ENCODE measurements at regions not wholly inside any gene's neighbourhood (a gene's known extent, or its start where the extent isn't known, plus 50 kb on each side); places are given as distances from the start of the nearest gene placed in this dataset.
A peak's percentile ranks its signal among the peaks of the same experiment; 100 is the strongest.

DNA sequence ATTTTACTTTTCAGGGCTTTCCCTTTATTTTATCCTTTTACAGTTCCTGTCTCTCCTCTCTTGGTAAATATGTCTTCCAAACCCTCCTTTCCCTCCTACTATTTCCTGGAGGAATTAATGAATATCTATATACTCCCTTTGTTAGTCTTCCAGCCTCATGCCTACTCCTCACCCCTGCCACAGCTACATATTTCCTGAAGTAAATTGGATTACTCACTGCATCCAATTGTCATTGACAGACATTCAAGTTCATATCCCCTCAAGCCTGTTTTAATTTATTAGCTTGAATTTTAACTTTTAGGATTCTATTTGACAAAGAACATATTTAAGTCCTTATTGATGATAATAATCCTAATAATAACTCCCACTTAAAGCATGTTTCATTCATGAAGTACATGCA is 314.5 kb downstream of the TMEM161B start:
- DNase-seq (ENCODE audit: low read depth in 2 of 2): no peak

GRCh38 chr5:87951661-87952060 is 317.0 kb downstream of the TMEM161B start:
- DNase-seq (ENCODE audit: low read depth in 2 of 2): no peak

DNA sequence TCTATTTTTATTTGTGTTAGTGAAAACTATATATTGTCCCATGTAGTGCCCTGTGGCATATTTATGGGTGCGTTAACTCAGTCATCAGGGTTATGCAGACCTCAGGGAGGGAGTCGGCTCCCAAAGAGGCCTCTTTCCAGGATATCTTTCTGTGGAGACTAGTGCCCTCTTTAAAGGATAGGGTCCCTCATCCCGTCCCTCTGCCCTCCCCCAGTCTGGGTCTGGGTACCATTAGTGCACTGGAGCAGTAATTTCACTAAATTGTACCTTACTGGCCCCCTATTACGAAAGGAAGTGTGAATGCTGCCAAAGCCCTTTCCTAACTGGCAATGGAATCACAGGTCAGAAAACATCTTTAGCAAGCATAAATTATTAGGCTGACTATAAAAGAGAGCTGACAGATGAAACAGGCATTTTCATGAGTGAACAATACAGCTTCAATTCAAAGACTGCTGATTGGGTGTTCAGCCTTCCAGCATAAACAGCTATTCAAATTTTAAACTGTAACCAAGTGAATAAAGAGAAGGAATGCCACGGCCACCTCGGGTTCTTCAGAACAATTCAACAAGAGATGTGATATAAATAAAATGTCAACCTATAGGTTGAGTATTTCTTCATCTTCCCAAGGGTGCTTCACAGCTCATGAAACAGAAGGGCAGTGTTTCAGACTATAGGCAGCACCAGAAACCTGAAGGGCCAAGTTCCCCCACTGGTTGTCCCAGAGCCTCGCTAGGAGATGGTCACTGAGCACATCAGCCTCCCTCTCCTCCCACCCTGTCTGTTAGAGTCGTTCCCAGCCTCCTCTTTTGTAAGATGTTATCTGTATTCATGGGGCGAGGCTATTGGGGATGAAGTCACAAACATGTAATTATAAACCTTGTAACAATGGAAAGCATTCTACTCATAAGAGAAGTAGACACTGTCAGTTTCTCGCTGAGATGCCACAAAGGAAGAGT is 318.7 kb downstream of the TMEM161B start:
- no peak for DNase-seq (ENCODE audit: low read depth in 2 of 2)

DNA sequence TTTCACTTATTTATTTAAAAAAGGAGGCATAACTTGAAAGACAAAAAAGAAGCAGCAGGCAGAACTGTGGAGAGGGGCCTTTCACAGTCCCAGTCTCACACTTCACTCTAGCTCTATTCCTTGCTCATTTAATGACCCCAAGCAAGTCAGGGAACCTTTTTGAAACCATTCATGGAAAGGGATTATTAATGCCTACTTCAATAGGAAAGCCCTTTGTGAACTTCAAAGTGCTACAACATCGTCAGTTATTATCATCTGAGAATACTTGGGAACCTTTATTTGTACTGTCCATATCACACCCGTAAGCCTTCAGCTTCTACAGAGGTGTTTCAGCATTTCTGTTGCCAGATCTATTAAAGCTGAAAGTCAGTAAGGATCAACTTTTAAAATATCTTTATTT is 320.2 kb downstream of the TMEM161B start:
- DNase-seq (ENCODE audit: low read depth in 2 of 2): no peak

DNA sequence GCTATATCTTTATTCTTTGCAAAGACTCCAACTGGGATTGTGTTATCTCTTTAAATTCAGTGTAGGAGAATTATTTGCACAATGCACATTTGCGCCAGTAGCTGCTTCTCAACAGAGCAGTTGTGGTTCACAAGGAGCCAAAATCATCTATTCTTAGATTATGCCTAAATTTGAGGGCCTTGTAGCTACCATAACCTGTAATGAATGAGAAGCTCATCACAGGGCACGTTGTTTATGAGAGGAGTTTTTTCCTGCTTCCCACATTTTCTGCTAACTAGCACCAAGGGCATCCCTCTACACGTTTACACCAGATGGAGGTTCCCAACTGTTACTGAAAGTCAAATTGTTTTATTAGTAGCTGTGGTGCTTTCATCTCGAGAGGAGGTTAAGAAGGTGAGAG is 322.4 kb downstream of the TMEM161B start:
- DNase-seq (ENCODE audit: low read depth in 2 of 2): no peak

GRCh38 chr5:87945286-87945650 is 323.4 kb downstream of the TMEM161B start:
- DNase-seq (ENCODE audit: low read depth in 2 of 2): no peak

- peak; percentile 33 to 39 for DNase-seq (ENCODE audit: low read depth in 2 of 2)
These were observed 323.9 kb downstream of the TMEM161B start for GRCh38 chr5:87944553-87945285.

DNA sequence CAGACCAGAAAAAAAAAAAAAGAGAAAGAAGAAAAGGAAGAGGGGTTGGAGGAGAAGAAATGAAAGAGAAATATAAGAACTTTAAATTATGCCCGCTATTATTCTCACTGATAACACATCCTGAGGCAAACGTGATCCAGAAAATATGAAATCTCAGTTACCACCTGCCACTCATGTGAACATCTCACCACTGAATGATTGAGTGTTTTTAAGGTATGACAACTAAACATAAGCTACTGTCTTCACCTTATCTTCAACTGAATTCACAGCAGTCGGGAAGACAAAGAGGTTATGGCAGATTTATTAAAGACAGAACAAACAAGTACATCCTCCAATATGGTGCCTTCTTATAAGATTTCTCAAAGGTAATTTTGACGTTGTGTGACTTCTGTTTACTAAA is 327.9 kb downstream of the TMEM161B start:
- no peak for DNase-seq (ENCODE audit: low read depth in 2 of 2)

DNA sequence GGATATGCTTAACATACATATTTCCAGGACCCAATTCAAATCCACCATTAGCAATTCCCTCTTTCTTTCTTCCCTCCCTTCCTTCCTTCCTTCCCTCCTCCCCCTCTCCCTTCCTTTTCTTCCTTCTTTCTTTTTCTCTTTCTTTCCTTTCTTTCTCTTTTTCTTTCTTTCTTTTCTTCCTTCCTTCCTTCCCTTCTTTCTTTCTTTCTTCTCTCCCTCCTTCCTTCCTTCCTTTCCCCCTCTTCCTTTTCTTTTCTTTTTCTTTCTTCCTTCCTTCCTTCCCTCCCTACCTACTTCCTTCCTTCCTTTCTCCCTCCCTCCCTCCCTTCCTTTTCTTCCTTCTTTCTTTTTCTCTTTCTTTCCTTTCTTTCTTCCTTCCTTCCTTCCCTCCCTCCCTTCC is 332.0 kb downstream of the TMEM161B start:
- no peak for DNase-seq (ENCODE audit: low read depth in 2 of 2)

DNA sequence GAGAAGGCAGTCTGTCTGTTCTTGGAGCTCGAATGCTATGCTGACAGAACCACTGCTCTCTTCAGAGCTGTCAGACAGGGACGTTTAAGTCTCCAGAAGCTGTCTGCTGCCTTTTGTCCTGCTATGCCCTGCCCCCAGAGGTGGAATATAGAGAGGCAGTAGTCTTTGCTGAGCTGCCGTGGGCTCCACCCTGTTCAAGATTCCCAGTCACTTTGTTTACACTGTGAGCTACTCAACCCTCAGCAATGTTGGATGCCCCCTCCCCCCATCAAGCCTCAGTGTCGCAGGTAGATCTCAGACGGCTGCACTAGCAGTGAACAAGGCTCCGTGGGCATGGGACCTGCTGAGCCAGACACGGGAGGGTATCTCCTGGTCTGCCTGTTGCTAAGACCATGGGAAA is 344.2 kb downstream of the TMEM161B start:
- DNase-seq (ENCODE audit: low read depth in 2 of 2): no peak

DNA sequence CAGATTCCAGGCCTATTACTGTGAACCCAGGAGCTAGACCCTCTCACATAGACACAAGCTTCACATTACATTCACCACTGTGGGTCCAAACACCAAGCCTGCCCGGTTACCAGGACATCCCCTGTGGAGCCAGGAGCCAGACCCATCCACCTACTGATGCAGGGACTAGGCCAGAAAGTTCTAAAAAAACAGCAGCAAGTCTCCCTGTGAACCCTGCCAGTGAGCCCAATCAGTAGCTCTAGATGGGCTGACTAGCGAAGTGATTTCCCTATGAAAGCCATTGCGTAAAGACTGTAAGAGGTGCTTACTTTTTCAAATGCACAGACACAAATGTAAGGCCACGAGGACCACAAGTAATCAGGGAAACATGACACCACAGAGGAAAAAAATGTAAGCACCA is 352.3 kb downstream of the TMEM161B start:
- no peak for DNase-seq (ENCODE audit: low read depth in 2 of 2)

- DNase-seq (ENCODE audit: low read depth in 2 of 2): no peak
These were observed 356.2 kb downstream of the TMEM161B start for GRCh38 chr5:87912419-87912818.

- no peak for DNase-seq (ENCODE audit: low read depth in 2 of 2)
These were observed 359.3 kb downstream of the TMEM161B start for GRCh38 chr5:87909382-87909781.

- no peak for DNase-seq (ENCODE audit: low read depth in 2 of 2)
These were observed 361.7 kb downstream of the TMEM161B start for GRCh38 chr5:87906962-87907361.

DNA sequence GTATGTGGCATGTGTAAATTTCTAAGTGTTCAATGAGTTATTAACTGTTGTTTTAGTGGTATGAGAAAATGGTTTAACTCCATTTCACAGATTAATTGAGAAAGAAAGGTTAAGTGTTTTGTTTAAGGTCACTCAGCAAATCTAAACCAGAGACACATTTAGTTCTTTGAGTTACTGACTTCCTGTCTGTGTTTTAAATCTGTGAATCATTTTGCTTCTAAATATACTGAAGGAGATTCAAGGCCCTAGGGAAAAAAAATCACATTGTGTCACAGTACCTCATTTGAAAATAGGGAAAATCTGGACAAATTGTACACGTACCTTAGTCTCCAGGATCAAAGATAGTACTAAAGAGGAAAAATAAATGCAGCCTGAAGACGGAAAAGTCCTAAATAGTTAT is 368.2 kb downstream of the TMEM161B start:
- DNase-seq (ENCODE audit: low read depth in 2 of 2): no peak

DNA sequence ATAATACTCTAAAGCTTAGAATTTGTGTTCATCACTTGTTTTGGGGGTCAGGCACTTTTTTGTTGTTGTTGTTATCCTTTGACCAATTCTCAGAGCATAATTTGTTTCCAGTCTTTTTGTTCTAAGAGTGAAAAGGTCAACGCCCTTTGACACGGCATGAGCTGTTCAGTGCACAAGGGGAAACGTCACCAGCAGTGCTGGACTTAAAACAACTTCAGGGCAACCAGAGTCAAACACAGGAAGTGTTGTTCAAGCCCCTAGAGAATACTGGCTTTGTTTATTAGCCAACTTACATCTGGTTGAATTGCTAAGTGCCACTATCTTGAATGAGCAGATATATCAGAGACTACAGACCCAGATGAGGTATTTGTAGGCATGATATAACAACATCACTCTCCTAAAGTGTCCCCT is 368.9 kb downstream of the TMEM161B start:
- peak in 1 of 2 donors; percentile 39 for DNase-seq (ENCODE audit: low read depth in 2 of 2)

GRCh38 chr5:87899208-87899661 is 369.4 kb downstream of the TMEM161B start:
- peak in 1 of 2 donors; percentile 21 for DNase-seq (ENCODE audit: low read depth in 2 of 2)

DNA sequence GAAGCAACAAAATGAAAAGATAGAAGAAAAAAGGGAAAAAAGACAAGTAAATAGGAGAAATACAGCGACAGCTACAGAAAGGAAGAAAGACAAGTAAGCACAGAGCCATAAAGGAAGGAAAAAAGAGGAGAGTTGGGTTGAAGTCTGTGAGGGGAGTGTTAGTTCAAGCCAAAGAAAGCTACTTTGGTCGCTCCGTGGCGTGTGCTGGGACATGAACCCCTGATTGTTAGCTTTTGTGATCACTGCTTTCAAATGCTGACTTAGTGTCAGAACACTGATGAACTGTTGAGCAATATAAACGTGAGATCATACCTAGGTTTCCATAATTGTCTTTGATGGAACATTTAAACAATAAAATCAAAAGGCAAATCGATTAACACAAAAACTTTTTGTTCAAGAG is 370.1 kb downstream of the TMEM161B start:
- no peak for DNase-seq (ENCODE audit: low read depth in 2 of 2)

GRCh38 chr5:87888139-87888538 is 380.5 kb downstream of the TMEM161B start:
- no peak for DNase-seq (ENCODE audit: low read depth in 2 of 2)

DNA sequence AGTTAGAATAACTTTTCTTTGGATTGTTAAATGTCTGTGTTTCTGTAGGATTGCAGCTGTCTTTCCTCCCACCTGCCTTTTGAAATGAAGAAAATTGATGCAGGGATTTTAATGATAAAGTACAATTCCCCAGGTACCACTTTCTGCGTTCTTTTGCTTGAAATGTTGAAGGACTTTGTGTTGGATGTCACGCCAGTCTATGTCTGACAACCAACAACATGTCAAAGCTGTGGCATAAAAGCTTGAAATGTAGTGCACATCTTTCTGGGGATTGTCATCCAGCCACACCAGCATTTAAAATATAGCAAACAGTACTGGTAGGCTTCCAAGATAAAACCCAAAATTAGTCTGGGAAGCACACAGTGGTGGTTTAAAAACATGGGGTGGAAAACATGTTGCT is 381.4 kb downstream of the TMEM161B start:
- no peak for DNase-seq (ENCODE audit: low read depth in 2 of 2)

DNA sequence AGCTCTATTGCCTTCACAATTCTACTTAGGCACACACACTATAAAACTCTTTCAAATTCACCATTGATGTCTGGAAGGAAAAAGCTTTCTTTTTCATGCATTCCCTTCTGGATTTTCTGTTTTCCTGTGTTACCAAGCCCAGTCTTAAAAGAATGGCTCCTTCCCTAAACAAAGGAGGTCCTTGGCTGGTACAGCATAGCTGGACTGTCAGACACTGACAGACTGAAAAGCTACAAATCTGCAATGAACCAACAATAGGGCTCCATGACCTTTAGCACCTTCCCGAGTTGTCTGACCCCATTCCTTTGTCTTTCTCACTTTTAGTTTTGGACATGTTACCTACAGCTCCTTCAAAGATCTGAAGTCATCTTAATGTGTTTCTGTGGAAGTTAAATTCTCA is 382.5 kb downstream of the TMEM161B start:
- DNase-seq (ENCODE audit: low read depth in 2 of 2): no peak

DNA sequence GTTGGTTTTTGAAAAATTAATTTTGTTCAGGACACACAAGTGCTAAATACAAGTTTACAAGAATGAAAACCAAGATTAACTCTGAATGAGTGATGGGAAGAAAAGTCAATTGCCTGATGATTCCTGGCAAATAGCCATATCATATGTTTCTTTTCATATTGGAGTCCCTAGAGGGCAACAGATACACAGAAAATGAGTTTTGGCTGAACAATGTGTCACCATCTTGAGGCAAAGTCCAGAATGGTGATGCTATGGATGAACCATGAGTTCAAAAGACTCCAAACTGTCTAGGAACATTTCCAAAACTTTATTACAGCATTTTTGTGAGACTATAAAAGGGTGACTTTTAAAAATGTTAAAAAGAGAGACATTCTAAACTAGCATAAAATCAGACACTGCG is 382.9 kb downstream of the TMEM161B start:
- no peak for DNase-seq (ENCODE audit: low read depth in 2 of 2)

GRCh38 chr5:87877495-87877894 is 391.1 kb downstream of the TMEM161B start:
- no peak for DNase-seq (ENCODE audit: low read depth in 2 of 2)
